WTC11 (cell line): ENCODE measurements at regions not wholly inside any gene's neighbourhood (a gene's known extent, or its start where the extent isn't known, plus 50 kb on each side); places are given as distances from the start of the nearest gene placed in this dataset.

Source experiments
- ATAC-seq: fragments of 200-7000 bp; cut with Tn5 transposase; 2 replicates; pipeline ENCODE4 v1.10.0; 2021; ENCODE audit warnings: mild to moderate bottlenecking, moderate library complexity
- CTCF ChIA-PET: fragments of 300-600 bp; sonication (Branson Sonifier 250); formaldehyde crosslinking; loops from one replicate; lab custom pipeline; 2021; ENCODE audit warnings: antibody characterized with exemption; lab: Charles Lee
- POLR2A ChIA-PET: fragments of 350-600 bp; sonication (Branson Sonifier 250); formaldehyde crosslinking; loops from one replicate; lab custom pipeline; 2021; ENCODE audit warnings: antibody characterized with exemption; lab: Charles Lee
- DNase-seq: peaks from one replicate; pipeline ENCODE4 v3.0.0; 2021; ENCODE audit warnings: low spot score
- H3K27ac Mint-ChIP-seq: 2 replicates; pipeline ENCODE4 v1.8.0; 2021; ENCODE audit warnings: mixed read lengths
- H3K27me3 Mint-ChIP-seq: 2 replicates; pipeline ENCODE4 v1.8.0; 2021; ENCODE audit warnings: low read depth, mild to moderate bottlenecking, moderate library complexity, mixed read lengths
- H3K36me3 Mint-ChIP-seq: 2 replicates; pipeline ENCODE4 v1.8.0; 2021; ENCODE audit warnings: mixed read lengths
- H3K4me1 Mint-ChIP-seq: 2 replicates; pipeline ENCODE4 v1.8.0; 2022; ENCODE audit warnings: mixed read lengths
- H3K4me3 Mint-ChIP-seq: 2 replicates; pipeline ENCODE4 v1.8.0; 2021; ENCODE audit warnings: mild to moderate bottlenecking, moderate library complexity, mixed read lengths
- H3K9me3 Mint-ChIP-seq: 2 replicates; pipeline ENCODE4 v1.8.0; 2021; ENCODE audit warnings: mixed read lengths
- CBFB ChIP-seq: sonication (generic); formaldehyde crosslinking; IDR thresholded peaks from 2 replicates; pipeline ENCODE4 v1.8.1; 2022; ENCODE audit warnings: mild to moderate bottlenecking, low read depth, missing genetic modification reagents
- CREB1 ChIP-seq: sonication (generic); formaldehyde crosslinking; IDR thresholded peaks from 2 replicates; pipeline ENCODE4 v1.8.0; 2023; ENCODE audit warnings: mild to moderate bottlenecking, missing genetic modification reagents
- ELF4 ChIP-seq: sonication (generic); formaldehyde crosslinking; IDR thresholded peaks from 2 replicates; pipeline ENCODE4 v1.8.1; 2022; ENCODE audit warnings: low read depth, mild to moderate bottlenecking, moderate library complexity, missing genetic modification reagents
- IRF2 ChIP-seq: sonication (generic); formaldehyde crosslinking; IDR thresholded peaks from 2 replicates; pipeline ENCODE4 v1.8.0; 2022; ENCODE audit warnings: low read depth, missing genetic modification reagents, borderline replicate concordance
- JUN ChIP-seq: sonication (generic); formaldehyde crosslinking; IDR thresholded peaks from 2 replicates; pipeline ENCODE4 v1.8.0; 2023; ENCODE audit warnings: mild to moderate bottlenecking, missing genetic modification reagents
- MXD4 ChIP-seq: fragments of 250-450 bp; sonication (Bioruptor Pico); IDR thresholded peaks from 2 replicates; pipeline ENCODE4 v1.8.0; 2021; ENCODE audit warnings: mild to moderate bottlenecking, moderate library complexity, borderline replicate concordance
- MYBL2 ChIP-seq: sonication (generic); formaldehyde crosslinking; IDR thresholded peaks from 2 replicates; pipeline ENCODE4 v1.8.1; 2023; ENCODE audit warnings: mild to moderate bottlenecking, moderate library complexity, missing genetic modification reagents
- NFATC4 ChIP-seq: fragments of 250-450 bp; sonication (Bioruptor Pico); IDR thresholded peaks from 2 replicates; pipeline ENCODE4 v1.9.0; 2021; ENCODE audit warnings: mild to moderate bottlenecking
- NFYB ChIP-seq: sonication (generic); formaldehyde crosslinking; conservative IDR thresholded peaks from 2 replicates; pipeline ENCODE4 v1.8.0; 2022; ENCODE audit warnings: low read depth, missing genetic modification reagents
- OVOL2 ChIP-seq: fragments of 250-450 bp; sonication (Bioruptor Pico); IDR thresholded peaks from 2 replicates; pipeline ENCODE4 v1.9.0; 2021; ENCODE audit warnings: mild to moderate bottlenecking, borderline replicate concordance
- RORB ChIP-seq: fragments of 250-450 bp; sonication (Bioruptor Pico); IDR thresholded peaks from 2 replicates; pipeline ENCODE4 v1.9.0; 2021; ENCODE audit warnings: mild to moderate bottlenecking
- SMAD4 ChIP-seq: sonication (generic); formaldehyde crosslinking; IDR thresholded peaks from 2 replicates; pipeline ENCODE4 v1.8.0; 2022; ENCODE audit warnings: mild to moderate bottlenecking, missing genetic modification reagents
- TEAD1 ChIP-seq: sonication (generic); formaldehyde crosslinking; IDR thresholded peaks from 2 replicates; pipeline ENCODE4 v1.8.0; 2022; ENCODE audit warnings: mild to moderate bottlenecking, missing genetic modification reagents
- TP53 ChIP-seq: sonication (generic); formaldehyde crosslinking; IDR thresholded peaks from 2 replicates; pipeline ENCODE4 v1.8.1; 2023; ENCODE audit warnings: mild to moderate bottlenecking, missing genetic modification reagents
- ZNF121 ChIP-seq: sonication (generic); formaldehyde crosslinking; IDR thresholded peaks from 2 replicates; pipeline ENCODE4 v1.8.0; 2023; ENCODE audit warnings: missing genetic modification reagents
- ZNF396 ChIP-seq: fragments of 250-450 bp; sonication (Bioruptor Pico); IDR thresholded peaks from 2 replicates; pipeline ENCODE4 v1.8.0; 2021; ENCODE audit warnings: mild to moderate bottlenecking, moderate library complexity, borderline replicate concordance
- ZNF423 ChIP-seq: fragments of 250-450 bp; sonication (Bioruptor Pico); IDR thresholded peaks from 2 replicates; pipeline ENCODE4 v2.1.2; 2022; ENCODE audit warnings: mild to moderate bottlenecking, moderate library complexity
- TF ChIP-seq, protein P1 (sequence below): sonication (generic); formaldehyde crosslinking; IDR thresholded peaks from 2 replicates; pipeline ENCODE4 v1.8.0; 2022; ENCODE audit warnings: mild to moderate bottlenecking, missing genetic modification reagents
- TF ChIP-seq, protein P2 (sequence below): sonication (generic); formaldehyde crosslinking; IDR thresholded peaks from 2 replicates; pipeline ENCODE4 v1.8.1; 2022; ENCODE audit warnings: mild to moderate bottlenecking, missing genetic modification reagents, moderate library complexity, borderline replicate concordance
- TF ChIP-seq, protein P3 (sequence below): sonication (generic); formaldehyde crosslinking; IDR thresholded peaks from 2 replicates; pipeline ENCODE4 v1.8.1; 2022; ENCODE audit warnings: missing genetic modification reagents, borderline replicate concordance
- TF ChIP-seq, protein P4 (sequence below): sonication (generic); formaldehyde crosslinking; IDR thresholded peaks from 2 replicates; pipeline ENCODE4 v1.8.1; 2022; ENCODE audit warnings: mild to moderate bottlenecking, moderate library complexity, missing genetic modification reagents
- TF ChIP-seq, protein P5 (sequence below): sonication (generic); formaldehyde crosslinking; IDR thresholded peaks from 2 replicates; pipeline ENCODE4 v1.8.0; 2022; ENCODE audit warnings: mild to moderate bottlenecking, missing genetic modification reagents
- TF ChIP-seq, protein P6 (sequence below): sonication (generic); formaldehyde crosslinking; IDR thresholded peaks from 2 replicates; pipeline ENCODE4 v1.8.1; 2023; ENCODE audit warnings: mild to moderate bottlenecking, missing genetic modification reagents, moderate library complexity
- TF ChIP-seq, protein P7 (sequence below): sonication (generic); formaldehyde crosslinking; IDR thresholded peaks from 2 replicates; pipeline ENCODE4 v1.8.1; 2023; ENCODE audit warnings: mild to moderate bottlenecking, moderate library complexity, missing genetic modification reagents
- TF ChIP-seq, protein P8 (sequence below): fragments of 250-450 bp; sonication (Bioruptor Pico); IDR thresholded peaks from 2 replicates; pipeline ENCODE4 v1.9.0; 2021; ENCODE audit warnings: mild to moderate bottlenecking
- TF ChIP-seq, protein P9 (sequence below): fragments of 250-450 bp; sonication (Bioruptor Pico); conservative IDR thresholded peaks from 2 replicates; pipeline ENCODE4 v1.9.0; 2021; ENCODE audit warnings: mild to moderate bottlenecking

DNA sequence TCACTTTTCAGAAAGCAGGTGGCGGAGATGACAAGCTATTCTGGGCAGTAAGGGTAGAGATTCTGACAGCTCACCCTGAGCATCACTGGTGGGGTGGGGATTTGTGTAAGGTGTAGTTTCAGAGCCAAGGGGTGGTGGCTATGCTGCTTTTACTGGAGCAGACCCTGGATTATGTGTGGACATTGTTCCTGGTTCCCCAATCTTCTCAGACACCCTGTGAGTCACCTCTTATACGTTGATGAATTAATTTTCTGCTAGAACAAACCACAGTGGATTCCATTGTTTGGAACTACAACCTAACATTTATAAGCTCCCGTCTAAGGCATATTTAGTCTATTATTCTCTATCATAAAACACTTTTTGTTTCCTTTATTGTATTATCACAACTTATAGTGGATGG, 169.5 kb upstream of the COL8A1 start:
- DNase-seq (no peak), ATAC-seq (no peak)
- no peaks in the 10 kb centered on the region for H3K27me3 Mint-ChIP-seq
- ChIA-PET POLR2A (no interaction called here), CTCF (no interaction called here)
- TF ChIP-seq JUN = no peak
- TF ChIP-seq IRF2 (CRISPR knock-in tag) = no peak
- no peak for TF ChIP-seq ZNF396 (CRISPR knock-in tag)
- TF ChIP-seq MXD4 (CRISPR knock-in tag) = no peak
- TF ChIP-seq TP53 = no peak
- TF ChIP-seq, protein P1, sequence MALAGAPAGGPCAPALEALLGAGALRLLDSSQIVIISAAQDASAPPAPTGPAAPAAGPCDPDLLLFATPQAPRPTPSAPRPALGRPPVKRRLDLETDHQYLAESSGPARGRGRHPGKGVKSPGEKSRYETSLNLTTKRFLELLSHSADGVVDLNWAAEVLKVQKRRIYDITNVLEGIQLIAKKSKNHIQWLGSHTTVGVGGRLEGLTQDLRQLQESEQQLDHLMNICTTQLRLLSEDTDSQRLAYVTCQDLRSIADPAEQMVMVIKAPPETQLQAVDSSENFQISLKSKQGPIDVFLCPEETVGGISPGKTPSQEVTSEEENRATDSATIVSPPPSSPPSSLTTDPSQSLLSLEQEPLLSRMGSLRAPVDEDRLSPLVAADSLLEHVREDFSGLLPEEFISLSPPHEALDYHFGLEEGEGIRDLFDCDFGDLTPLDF = no peak
- TF ChIP-seq, protein P2, sequence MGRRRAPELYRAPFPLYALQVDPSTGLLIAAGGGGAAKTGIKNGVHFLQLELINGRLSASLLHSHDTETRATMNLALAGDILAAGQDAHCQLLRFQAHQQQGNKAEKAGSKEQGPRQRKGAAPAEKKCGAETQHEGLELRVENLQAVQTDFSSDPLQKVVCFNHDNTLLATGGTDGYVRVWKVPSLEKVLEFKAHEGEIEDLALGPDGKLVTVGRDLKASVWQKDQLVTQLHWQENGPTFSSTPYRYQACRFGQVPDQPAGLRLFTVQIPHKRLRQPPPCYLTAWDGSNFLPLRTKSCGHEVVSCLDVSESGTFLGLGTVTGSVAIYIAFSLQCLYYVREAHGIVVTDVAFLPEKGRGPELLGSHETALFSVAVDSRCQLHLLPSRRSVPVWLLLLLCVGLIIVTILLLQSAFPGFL (CRISPR knock-in tag) = no peak
- no peak for TF ChIP-seq TEAD1
- TF ChIP-seq, protein P3, sequence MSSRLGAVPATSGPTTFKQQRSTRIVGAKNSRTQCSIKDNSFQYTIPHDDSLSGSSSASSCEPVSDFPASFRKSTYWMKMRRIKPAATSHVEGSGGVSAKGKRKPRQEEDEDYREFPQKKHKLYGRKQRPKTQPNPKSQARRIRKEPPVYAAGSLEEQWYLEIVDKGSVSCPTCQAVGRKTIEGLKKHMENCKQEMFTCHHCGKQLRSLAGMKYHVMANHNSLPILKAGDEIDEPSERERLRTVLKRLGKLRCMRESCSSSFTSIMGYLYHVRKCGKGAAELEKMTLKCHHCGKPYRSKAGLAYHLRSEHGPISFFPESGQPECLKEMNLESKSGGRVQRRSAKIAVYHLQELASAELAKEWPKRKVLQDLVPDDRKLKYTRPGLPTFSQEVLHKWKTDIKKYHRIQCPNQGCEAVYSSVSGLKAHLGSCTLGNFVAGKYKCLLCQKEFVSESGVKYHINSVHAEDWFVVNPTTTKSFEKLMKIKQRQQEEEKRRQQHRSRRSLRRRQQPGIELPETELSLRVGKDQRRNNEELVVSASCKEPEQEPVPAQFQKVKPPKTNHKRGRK (CRISPR knock-in tag) = no peak
- TF ChIP-seq ZNF121 = no peak
- TF ChIP-seq, protein P4, sequence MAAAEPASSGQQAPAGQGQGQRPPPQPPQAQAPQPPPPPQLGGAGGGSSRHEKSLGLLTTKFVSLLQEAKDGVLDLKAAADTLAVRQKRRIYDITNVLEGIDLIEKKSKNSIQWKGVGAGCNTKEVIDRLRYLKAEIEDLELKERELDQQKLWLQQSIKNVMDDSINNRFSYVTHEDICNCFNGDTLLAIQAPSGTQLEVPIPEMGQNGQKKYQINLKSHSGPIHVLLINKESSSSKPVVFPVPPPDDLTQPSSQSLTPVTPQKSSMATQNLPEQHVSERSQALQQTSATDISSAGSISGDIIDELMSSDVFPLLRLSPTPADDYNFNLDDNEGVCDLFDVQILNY (CRISPR knock-in tag) = no peak
- no peak for TF ChIP-seq RORB
- TF ChIP-seq, protein P5, sequence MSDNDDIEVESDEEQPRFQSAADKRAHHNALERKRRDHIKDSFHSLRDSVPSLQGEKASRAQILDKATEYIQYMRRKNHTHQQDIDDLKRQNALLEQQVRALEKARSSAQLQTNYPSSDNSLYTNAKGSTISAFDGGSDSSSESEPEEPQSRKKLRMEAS (CRISPR knock-in tag) = no peak
- no peak for TF ChIP-seq CBFB (CRISPR knock-in tag)
- no peak for TF ChIP-seq CREB1
- no peak for TF ChIP-seq NFYB (CRISPR knock-in tag)
- no peak overlapping the region for H3K27ac Mint-ChIP-seq
- H3K36me3 Mint-ChIP-seq = no peaks in the 10 kb centered on the region
- H3K4me3 Mint-ChIP-seq = no peak overlapping the region
- no peaks in the 10 kb centered on the region for H3K4me1 Mint-ChIP-seq
- no peaks in the 10 kb centered on the region for H3K9me3 Mint-ChIP-seq

DNA sequence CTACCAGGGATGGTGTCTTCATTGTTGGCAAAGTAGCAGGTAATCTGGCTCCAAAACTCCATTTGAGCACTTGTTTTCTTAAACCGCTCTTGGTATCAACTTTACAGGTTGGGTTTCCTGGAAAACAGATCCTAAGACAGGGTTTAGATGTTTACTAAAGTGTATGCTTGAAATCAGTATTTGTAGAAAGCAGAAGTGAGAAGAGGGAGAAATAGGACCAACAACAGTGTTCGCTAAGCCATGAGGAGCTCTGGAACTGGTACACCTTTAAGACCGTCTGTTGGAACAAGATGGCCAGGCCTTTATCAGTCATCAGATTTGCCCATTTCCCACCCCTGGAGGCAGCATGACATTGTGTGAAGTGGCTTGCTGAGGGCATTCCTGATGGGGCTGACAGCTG, 171.0 kb upstream of the COL8A1 start:
- CTCF ChIA-PET = no interaction called here
- TF ChIP-seq NFATC4 (no peak), MYBL2 (CRISPR knock-in tag) (no peak), CREB1 (no peak), SMAD4 (CRISPR knock-in tag) (no peak), ELF4 (no peak), ZNF423 (CRISPR knock-in tag) (no peak), OVOL2 (CRISPR knock-in tag) (no peak)
- TF ChIP-seq, protein P6, sequence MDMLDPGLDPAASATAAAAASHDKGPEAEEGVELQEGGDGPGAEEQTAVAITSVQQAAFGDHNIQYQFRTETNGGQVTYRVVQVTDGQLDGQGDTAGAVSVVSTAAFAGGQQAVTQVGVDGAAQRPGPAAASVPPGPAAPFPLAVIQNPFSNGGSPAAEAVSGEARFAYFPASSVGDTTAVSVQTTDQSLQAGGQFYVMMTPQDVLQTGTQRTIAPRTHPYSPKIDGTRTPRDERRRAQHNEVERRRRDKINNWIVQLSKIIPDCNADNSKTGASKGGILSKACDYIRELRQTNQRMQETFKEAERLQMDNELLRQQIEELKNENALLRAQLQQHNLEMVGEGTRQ (CRISPR knock-in tag) = no peak
- TF ChIP-seq, protein P7, sequence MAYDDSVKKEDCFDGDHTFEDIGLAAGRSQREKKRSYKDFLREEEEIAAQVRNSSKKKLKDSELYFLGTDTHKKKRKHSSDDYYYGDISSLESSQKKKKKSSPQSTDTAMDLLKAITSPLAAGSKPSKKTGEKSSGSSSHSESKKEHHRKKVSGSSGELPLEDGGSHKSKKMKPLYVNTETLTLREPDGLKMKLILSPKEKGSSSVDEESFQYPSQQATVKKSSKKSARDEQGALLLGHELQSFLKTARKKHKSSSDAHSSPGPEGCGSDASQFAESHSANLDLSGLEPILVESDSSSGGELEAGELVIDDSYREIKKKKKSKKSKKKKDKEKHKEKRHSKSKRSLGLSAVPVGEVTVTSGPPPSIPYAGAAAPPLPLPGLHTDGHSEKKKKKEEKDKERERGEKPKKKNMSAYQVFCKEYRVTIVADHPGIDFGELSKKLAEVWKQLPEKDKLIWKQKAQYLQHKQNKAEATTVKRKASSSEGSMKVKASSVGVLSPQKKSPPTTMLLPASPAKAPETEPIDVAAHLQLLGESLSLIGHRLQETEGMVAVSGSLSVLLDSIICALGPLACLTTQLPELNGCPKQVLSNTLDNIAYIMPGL (CRISPR knock-in tag) = no peak
- TF ChIP-seq, protein P8, sequence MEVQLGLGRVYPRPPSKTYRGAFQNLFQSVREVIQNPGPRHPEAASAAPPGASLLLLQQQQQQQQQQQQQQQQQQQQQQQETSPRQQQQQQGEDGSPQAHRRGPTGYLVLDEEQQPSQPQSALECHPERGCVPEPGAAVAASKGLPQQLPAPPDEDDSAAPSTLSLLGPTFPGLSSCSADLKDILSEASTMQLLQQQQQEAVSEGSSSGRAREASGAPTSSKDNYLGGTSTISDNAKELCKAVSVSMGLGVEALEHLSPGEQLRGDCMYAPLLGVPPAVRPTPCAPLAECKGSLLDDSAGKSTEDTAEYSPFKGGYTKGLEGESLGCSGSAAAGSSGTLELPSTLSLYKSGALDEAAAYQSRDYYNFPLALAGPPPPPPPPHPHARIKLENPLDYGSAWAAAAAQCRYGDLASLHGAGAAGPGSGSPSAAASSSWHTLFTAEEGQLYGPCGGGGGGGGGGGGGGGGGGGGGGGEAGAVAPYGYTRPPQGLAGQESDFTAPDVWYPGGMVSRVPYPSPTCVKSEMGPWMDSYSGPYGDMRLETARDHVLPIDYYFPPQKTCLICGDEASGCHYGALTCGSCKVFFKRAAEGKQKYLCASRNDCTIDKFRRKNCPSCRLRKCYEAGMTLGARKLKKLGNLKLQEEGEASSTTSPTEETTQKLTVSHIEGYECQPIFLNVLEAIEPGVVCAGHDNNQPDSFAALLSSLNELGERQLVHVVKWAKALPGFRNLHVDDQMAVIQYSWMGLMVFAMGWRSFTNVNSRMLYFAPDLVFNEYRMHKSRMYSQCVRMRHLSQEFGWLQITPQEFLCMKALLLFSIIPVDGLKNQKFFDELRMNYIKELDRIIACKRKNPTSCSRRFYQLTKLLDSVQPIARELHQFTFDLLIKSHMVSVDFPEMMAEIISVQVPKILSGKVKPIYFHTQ (CRISPR knock-in tag) = no peak
- TF ChIP-seq, protein P9, sequence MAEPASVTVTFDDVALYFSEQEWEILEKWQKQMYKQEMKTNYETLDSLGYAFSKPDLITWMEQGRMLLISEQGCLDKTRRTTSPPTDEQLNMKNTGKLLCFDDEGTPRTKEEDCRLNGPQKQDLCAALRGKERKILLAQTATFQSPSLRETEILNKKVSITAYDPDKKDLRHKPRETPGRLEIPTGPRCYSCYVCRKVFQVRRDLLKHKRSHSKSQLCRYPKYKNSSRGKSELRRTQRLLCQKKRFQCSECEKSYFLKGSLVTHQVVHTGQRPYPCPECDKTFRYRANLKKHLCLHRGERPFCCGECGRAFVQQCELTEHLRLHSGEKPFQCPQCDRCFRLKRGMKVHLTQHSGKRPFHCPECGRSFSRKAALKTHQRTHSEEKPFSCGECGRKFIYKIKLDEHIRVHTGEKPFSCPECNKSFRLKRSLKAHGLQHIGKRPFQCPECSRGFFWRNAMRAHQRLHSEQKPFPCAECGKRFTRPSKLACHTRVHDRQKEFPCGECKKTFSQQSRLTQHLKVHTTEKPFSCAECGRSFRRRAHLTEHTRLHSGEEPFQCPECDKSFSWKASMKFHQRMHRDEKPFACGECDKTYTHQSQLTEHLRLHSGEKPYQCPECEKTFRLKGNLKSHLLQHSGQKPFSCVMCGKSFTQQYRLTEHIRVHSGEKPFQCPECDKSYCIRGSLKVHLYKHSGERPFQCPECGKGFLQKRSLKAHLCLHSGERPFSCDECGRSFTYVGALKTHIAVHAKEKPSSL (CRISPR knock-in tag) = no peak

More for the DNA sequence above, 171.0 kb upstream of the COL8A1 start:
- POLR2A ChIA-PET = no interaction called here
- H3K27me3 Mint-ChIP-seq = no peaks in the 10 kb centered on the region
- no peak overlapping the region for H3K4me3 Mint-ChIP-seq
- ATAC-seq (no peak), DNase-seq (no peak)
- H3K27ac Mint-ChIP-seq = no peak overlapping the region
- H3K36me3 Mint-ChIP-seq = no peaks in the 10 kb centered on the region
- no peaks in the 10 kb centered on the region for H3K9me3 Mint-ChIP-seq
- no peaks in the 10 kb centered on the region for H3K4me1 Mint-ChIP-seq
